ENCODE measurements at regions not wholly inside any gene's neighbourhood (a gene's known extent, or its start where the extent isn't known, plus 50 kb on each side); places are given as distances from the start of the nearest gene placed in this dataset.

- no peak for DNase-seq (ENCODE audit: low read depth, low spot score)
- in situ Hi-C loops (cut with HindIII; ENCODE audit: low pct_unique_long_range_greater_than_20kb, low sequenced_read_pairs) = no loop called here
Observed at GRCh38 chr12:28936711-28937110, 212.4 kb upstream of the FAR2 start.

- no peak for DNase-seq (ENCODE audit: low read depth, low spot score)
- in situ Hi-C loops (cut with HindIII; ENCODE audit: low pct_unique_long_range_greater_than_20kb, low sequenced_read_pairs) = no loop called here
Observed at GRCh38 chr12:28937196-28937595, 211.9 kb upstream of the FAR2 start.

- in situ Hi-C loops (cut with HindIII; ENCODE audit: low pct_unique_long_range_greater_than_20kb, low sequenced_read_pairs) = no loop called here
- DNase-seq (ENCODE audit: low read depth, low spot score) = no peak
Observed at GRCh38 chr12:28938056-28938455, 211.0 kb upstream of the FAR2 start.

GRCh38 chr12:28938581-28939235 is 210.4 kb upstream of the FAR2 start:
- in situ Hi-C loops (cut with HindIII; ENCODE audit: low pct_unique_long_range_greater_than_20kb, low sequenced_read_pairs) = no loop called here
- DNase-seq (ENCODE audit: low read depth, low spot score) = no peak

GRCh38 chr12:28939427-28939826 is 209.7 kb upstream of the FAR2 start:
- DNase-seq (ENCODE audit: low read depth, low spot score) = no peak
- in situ Hi-C loops (cut with HindIII; ENCODE audit: low pct_unique_long_range_greater_than_20kb, low sequenced_read_pairs) = no loop called here

GRCh38 chr12:28941248-28941647 is 207.8 kb upstream of the FAR2 start:
- no peak for DNase-seq (ENCODE audit: low read depth, low spot score)
- in situ Hi-C loops (cut with HindIII; ENCODE audit: low pct_unique_long_range_greater_than_20kb, low sequenced_read_pairs) = no loop called here

- peak; percentile 94 for DNase-seq (ENCODE audit: low read depth, low spot score)
- in situ Hi-C loops (cut with HindIII; ENCODE audit: low pct_unique_long_range_greater_than_20kb, low sequenced_read_pairs) = no loop called here
Observed at GRCh38 chr12:28946361-28946760, 202.7 kb upstream of the FAR2 start.

- in situ Hi-C loops (cut with HindIII; ENCODE audit: low pct_unique_long_range_greater_than_20kb, low sequenced_read_pairs) = no loop called here
- no peak for DNase-seq (ENCODE audit: low read depth, low spot score)
Observed at GRCh38 chr12:28948685-28949084, 200.4 kb upstream of the FAR2 start.

GRCh38 chr12:28949184-28949583 is 199.9 kb upstream of the FAR2 start:
- in situ Hi-C loops (cut with HindIII; ENCODE audit: low pct_unique_long_range_greater_than_20kb, low sequenced_read_pairs) = no loop called here

DNA sequence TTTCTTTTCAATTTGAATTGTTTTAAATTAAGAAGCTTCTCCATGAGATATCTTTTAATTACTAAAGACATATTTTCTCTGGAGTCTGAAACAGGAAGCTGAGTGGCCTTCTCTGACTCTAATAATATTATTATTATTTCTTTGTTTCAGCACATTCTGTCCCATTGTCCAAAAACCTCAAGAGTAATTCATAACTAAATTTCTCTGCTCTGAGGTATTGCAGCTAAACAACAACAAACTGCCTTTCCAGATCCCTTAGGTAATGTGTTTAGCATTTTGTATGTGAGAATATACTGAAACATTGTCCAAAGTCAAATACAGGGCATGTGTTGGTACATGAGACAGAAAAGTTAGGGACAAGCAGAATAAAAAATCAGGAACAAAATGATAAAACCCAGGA is 199.0 kb upstream of the FAR2 start:
- DNase-seq (ENCODE audit: low read depth, low spot score) = no peak
- in situ Hi-C loops (cut with HindIII; ENCODE audit: low pct_unique_long_range_greater_than_20kb, low sequenced_read_pairs) = no loop called here

More at GRCh38 chr12:28949184-28949583, 199.9 kb upstream of the FAR2 start:
- DNase-seq (ENCODE audit: low read depth, low spot score) = no peak

- in situ Hi-C loops (cut with HindIII; ENCODE audit: low pct_unique_long_range_greater_than_20kb, low sequenced_read_pairs) = no loop called here
Observed at GRCh38 chr12:28951935-28952334, 197.1 kb upstream of the FAR2 start.

DNA sequence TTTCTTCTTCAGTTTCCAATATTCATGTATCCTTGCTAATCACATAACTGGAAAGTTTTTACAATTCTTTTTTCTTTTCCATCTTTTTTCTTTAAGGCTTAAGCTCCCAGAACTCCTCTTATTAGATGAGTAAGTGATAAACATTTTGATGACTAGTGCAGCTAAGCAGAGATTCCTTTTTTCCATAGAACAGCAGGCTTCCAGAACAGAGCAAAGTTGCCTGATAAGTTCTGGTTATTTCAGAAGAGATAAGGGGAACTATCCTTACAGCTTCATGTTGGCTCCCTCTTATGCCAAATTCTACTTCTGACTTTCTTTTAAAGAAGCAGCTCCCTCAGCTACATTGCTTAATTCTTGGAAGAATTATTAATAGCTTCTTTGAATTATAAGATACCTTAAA is 194.7 kb upstream of the FAR2 start:
- in situ Hi-C loops (cut with HindIII; ENCODE audit: low pct_unique_long_range_greater_than_20kb, low sequenced_read_pairs) = no loop called here
- no peak for DNase-seq (ENCODE audit: low read depth, low spot score)

More at GRCh38 chr12:28951935-28952334, 197.1 kb upstream of the FAR2 start:
- no peak for DNase-seq (ENCODE audit: low read depth, low spot score)

DNA sequence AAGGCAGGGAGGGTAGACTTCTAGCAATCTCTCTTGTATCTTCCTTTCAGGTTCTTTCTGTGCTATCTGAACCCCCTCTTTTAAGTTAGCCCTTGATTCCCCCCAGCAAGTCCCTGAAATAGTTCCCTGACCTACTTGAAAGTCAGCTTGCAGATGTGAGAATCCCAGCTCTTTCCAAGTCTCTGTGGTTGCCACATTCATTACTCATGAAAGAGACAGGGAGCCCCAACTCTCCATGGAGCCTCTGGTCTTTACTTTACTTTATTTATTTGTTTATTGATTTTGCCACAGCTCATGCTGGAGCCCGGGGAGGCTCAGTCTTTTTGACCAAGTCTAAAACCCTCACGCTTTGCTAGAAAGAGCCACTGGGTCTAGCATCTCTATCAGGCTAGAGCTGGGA is 193.6 kb upstream of the FAR2 start:
- DNase-seq (ENCODE audit: low read depth, low spot score) = no peak

DNA sequence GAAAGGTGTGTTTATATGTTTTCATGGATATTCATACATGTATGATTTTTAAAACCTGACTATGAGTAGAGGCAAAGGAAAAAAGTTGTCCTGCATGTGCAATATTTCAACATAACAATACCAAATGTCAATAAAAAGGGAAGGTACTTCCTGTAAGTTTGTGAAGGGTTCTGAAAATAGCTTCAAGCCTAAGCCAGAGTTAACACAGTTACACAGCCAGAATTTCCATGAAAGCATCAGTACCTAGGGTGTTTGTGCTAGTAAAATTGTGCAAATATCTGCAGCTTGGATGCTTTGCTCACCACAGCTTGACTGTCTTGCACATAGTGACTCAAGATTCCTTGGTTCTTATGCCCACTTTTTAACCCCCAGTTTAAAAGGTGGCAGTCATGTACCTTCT is 193.1 kb upstream of the FAR2 start:
- in situ Hi-C loops (cut with HindIII; ENCODE audit: low pct_unique_long_range_greater_than_20kb, low sequenced_read_pairs) = no loop called here
- DNase-seq (ENCODE audit: low read depth, low spot score) = no peak

More for the DNA sequence above, 193.6 kb upstream of the FAR2 start:
- in situ Hi-C loops (cut with HindIII; ENCODE audit: low pct_unique_long_range_greater_than_20kb, low sequenced_read_pairs) = no loop called here

- in situ Hi-C loops (cut with HindIII; ENCODE audit: low pct_unique_long_range_greater_than_20kb, low sequenced_read_pairs) = no loop called here
- DNase-seq (ENCODE audit: low read depth, low spot score) = no peak
Observed at GRCh38 chr12:28958553-28959195, 190.4 kb upstream of the FAR2 start.

- in situ Hi-C loops (cut with HindIII; ENCODE audit: low pct_unique_long_range_greater_than_20kb, low sequenced_read_pairs) = no loop called here
Observed at GRCh38 chr12:28961948-28962384, 187.1 kb upstream of the FAR2 start.

GRCh38 chr12:28963554-28963953 is 185.5 kb upstream of the FAR2 start:
- peak; percentile 68 for DNase-seq (ENCODE audit: low read depth, low spot score)
- in situ Hi-C loops (cut with HindIII; ENCODE audit: low pct_unique_long_range_greater_than_20kb, low sequenced_read_pairs) = no loop called here

More at GRCh38 chr12:28961948-28962384, 187.1 kb upstream of the FAR2 start:
- peak; percentile 89 for DNase-seq (ENCODE audit: low read depth, low spot score)

- peak; percentile 28 for DNase-seq (ENCODE audit: low read depth, low spot score)
- in situ Hi-C loops (cut with HindIII; ENCODE audit: low pct_unique_long_range_greater_than_20kb, low sequenced_read_pairs) = no loop called here
Observed at GRCh38 chr12:28966046-28966780, 182.9 kb upstream of the FAR2 start.

DNA sequence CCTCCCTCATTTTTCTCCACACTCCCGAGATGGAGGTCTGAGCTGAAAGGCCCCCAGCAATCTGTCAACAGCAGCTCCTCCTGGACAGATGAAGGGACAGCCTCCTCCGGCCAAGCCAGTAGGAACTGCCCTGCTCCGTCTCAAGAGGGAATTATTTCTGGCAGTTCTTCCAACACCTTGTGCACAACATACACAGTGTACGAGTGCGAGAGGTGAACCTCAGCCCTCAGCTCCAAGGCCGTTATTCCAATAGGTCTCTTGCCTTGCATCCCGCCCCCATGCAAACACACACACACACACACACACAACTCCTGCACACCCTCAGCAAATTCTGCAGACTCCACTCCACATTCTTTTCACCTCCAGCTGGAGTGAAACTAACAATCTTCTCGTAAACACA is 181.7 kb upstream of the FAR2 start:
- in situ Hi-C loops (cut with HindIII; ENCODE audit: low pct_unique_long_range_greater_than_20kb, low sequenced_read_pairs) = no loop called here

More for the DNA sequence above, 181.7 kb upstream of the FAR2 start:
- no peak for DNase-seq (ENCODE audit: low read depth, low spot score)
